DMS 273 (cell line): ENCODE measurements at regions not wholly inside any gene's neighbourhood (a gene's known extent, or its start where the extent isn't known, plus 50 kb on each side); places are given as distances from the start of the nearest gene placed in this dataset.

Experiments
- DNase-seq: peaks from one replicate; lab custom pipeline; 2025; ENCODE audit not compliant: unreplicated experiment; lab: John Stamatoyannopoulos, UW

DNA sequence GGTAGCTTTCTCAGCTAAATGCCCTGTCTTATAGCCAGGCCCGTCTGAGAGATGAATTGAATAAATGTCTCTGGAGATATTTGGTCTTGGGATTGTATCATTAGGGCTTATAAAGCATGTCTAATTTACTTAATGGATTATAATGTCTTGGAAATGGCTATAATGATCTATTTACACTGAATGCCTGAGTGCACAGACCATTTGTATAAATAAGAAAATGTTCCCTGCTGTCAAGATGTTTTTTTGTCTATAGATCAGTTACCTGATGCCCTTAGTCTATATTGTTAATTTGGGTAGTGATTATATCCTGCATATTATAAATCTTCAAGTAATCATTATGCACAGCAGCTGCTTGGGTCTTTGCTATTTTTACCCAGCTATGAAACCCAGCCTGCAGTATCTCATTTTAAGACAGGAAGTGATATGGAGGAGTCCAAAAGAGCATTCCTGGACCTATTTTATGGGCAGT is 112.9 kb upstream of the ACTBL2 start:
- no peak for DNase-seq

DNA sequence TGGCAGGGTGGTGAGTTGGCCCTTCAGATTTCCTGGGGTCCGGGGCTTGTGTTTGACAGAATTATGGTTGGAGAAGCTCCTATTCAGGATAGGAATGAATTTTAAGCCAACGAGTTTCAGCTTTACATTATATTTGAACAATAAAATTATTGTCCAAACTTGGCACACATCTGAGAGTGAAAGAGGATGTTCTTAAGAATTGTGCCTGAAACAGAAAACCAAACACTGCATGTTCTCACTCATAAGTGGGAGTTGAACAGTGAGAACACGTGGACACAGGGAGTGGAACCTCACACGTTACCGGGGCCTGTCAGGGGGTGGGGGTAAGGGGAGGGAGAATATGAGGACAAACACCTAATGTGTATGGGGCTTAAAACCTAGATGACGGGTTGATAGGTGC is 111.8 kb upstream of the ACTBL2 start:
- DNase-seq: no peak

DNA sequence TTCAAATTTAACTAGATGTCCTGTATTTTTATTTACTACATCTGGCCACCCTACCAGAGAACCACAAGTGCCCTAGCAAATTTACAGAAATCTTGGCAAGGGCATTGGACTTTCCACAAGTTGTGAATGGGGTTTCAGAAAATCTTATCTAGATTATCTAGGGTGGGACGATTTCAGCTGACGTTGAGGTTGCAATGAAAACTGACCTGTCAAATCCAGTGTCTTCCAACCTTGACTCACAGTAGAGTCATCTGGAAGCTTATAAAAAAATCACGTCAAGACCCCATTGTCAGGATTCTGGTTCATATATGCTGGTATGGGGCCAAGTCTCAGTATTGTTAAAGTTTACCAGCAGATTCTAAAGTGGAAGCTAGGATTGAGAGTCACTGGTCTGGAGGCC is 109.6 kb upstream of the ACTBL2 start:
- no peak for DNase-seq

DNA sequence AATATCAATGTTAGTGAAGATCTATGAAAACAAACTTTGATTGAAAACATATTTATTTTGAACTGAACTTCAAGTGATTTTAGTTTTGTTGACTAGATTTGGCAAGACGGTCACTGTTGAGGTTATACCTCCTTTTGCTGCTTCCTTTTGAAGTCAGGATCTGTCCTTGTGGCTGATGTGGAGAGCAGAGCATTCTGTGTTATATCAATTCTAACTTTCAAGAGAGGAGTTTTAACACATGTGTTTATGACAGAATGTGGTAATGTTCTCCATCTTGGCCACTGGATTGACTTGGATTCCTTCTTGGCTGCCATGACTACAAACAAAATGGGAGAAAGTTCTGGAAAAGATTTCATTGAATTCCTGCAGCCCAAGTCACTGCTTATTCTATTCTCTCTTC is 104.0 kb upstream of the ACTBL2 start:
- DNase-seq: no peak

DNA sequence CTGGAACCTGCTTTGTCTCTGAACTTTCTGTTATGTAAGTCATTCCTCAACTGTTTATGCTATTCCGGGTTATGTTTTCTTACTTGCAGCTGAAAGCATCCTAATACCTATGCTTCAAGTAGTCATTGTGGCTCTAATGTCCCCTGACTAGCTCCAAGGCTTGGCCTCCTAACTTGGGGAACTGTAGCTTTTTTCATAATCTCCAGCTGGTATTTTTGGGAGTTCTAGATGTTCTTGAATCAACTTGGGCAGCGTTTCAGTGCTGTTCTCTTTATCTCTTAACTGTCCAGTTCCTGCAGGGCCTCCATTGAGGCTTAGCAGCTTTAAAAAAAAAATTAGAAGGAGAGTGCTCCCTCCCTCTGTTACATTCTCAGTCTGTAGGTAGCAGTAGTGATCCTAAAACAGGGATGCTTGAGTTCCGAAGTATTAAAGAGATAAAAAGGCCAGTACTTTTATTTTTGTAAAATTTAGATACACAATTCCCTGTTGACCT is 100.0 kb upstream of the ACTBL2 start:
- no peak for DNase-seq

DNA sequence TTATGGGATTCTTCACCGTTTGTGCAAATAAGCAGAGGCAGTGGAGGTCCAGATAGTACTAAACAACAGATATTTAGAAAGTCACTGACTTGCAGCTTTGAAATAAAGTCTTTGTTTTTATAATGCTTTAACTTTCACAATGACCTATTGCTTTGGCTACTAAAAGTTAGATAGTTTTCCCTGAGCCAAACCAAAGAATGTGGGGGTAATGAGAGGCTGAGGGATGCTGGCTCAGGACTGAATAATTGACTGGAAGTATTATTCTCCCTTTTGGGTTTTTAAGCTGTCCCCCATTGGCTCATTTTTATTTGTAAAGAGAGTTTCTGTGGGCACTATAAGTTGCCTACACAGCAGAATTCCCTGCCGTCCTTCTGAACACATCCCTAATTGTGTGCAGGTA is 99.2 kb upstream of the ACTBL2 start:
- DNase-seq: no peak

DNA sequence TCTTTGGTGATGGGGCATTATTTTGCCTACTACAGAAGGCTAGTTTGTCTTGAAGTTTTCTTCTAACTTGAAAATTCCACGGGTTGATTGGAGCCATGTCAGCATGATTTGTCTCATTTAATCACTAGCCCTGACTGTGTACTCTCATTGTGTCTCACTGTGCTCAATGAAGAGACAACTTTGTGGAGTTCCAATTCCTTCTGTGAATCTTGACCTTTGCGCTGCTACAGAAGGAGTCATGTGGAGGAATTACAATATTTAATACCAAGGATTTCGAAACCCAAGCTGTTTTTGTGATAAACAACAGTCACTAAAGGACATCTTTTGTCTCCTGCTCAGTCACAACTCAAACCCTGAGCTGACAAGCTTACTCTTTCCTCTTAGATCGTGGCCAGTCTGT is 98.6 kb upstream of the ACTBL2 start:
- no peak for DNase-seq

DNA sequence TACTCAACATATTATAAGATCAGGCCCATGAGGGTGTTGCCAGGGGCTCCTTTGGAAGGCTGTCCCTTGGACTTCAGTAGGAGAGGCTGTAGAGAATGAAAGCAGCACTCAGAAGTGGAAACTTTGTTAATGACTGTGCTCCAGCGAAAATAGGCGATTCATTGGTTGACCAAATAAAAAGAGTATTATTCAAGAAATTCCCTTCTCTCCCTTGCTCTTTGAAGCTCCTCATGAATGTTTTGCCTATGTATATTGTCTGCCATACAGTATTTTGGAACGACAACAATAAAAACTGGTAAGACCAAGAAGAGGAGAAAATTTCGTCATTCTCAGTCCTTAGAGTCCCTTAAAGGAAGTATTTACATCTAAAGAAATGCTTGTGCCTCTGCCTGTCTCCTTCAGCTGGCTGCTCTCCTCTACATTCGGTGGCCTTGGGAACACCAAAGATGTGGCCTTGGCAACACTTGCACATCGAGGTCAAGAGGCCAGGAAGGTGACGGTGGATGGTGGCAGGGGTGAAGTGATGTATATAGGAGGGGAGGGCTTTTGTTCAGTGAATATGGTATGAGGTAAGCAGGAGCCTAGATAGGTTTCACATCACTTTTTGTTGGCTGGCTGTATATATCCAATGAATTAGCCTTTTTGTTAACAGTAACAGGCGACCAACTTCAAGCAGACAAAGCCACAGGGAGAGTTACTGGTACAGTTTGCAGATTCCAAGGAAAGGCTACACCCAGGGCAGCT is 95.0 kb upstream of the ACTBL2 start:
- DNase-seq: no peak

DNA sequence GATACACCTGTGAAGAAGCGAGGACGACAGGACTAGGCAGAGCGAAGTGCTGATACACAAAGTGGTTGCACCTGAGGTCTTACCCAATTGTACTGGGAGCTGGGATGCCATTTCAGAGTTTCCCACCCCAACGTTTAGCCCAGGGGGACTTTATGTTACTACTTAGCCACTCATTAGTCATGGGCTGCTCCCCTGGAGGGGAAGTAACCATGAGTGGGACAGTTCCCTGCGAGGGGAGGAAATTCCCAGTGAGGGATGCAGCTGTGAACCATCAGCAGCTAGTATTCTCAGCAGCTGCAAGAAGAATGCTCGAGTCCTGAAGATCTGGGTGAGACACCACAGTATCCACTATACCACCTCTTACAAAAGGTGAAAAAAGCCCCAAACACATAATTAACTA is 93.7 kb upstream of the ACTBL2 start:
- no peak for DNase-seq

DNA sequence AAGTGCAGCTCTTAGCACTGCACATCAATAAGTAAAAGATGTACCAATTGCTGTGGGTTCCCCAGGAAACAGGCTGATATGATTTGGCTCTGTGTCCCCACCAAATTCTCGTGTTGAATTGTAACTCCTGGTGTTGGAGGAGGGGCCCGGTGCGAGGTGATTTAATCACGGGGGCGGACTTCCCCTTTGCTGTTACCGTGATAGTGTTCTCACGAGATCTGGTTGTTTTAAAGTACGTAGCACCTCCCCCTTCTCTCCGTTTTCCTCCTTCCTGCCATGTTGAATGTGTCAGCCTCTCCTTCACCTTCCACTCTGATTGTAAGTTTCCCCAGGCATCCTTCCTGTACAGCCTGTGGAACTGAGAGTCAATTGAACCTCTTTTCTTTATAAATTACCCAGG is 93.2 kb upstream of the ACTBL2 start:
- DNase-seq: no peak

DNA sequence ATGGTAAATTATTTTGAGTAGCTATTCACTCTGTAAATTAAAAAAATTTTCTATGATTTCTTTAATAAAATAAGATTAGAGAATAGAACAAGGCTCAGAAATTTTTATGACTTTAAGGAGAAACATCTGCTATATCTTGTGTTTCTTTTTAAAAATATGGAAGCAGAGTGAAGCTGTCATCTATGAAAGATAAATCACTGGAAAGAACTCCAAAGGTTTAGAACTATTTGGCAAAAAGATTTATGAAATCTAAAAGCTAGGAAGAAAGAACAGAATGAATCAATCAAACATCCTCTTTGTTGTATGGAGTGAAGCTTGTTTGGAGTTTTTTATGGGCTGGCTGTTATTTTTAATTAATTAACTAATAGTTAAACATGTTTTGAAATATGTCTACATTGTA is 89.8 kb upstream of the ACTBL2 start:
- no peak for DNase-seq

DNA sequence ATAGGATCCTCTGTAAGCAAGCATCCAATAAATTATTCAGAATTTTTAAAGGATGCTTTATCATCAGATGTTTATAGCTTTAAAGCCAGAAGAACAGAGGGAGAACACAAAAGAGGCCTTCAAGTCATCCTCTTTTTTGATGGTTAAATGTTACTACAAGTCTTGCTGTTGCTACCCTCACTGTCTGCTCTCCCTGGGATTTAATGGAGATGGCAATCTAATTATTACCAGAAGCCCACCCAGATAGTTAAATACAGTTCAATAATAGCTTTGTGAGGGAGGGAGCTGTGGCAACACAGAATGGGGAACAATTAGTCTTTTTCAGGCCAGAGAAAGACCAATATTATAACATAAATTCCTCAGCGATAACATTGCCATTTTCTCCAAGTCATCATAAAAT is 87.0 kb upstream of the ACTBL2 start:
- no peak for DNase-seq

DNA sequence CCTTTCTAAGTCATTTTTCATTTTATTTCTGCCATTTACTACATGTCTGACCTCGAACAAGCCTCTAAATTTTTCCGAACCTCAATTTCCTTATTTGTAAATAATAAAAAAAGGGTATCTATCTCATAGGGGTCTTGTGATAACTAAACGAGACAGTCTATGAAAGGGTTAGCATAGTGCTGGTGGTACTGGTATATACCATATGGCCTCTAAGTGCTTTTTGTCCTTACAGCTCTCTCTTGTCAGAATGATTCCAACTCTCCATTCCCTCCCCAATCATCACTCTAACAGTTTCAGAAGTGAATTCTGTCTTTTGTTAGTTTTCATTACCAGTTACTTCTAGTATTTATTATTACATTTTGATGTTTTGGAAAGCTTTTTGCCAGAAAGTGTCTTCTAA is 85.5 kb upstream of the ACTBL2 start:
- DNase-seq: no peak

DNA sequence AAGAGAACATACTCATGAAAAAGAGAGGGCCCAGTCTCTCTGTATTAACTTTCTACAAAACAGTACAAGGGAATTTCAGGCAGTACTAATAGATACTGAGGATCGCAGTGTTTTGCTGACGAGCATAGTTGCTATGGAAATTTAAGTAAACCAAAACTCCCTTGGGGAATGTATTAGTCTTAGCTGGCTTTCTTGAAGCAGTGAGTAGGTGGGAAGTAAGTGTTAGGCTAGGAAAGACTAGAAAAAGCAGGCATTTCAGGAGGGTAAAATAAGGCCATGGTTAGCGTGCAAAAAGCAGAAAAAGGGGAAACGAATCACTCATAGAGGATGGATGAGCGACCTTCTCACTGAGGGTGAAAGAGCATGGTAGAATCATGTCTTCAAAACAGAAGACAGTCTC is 84.3 kb upstream of the ACTBL2 start:
- DNase-seq: no peak

DNA sequence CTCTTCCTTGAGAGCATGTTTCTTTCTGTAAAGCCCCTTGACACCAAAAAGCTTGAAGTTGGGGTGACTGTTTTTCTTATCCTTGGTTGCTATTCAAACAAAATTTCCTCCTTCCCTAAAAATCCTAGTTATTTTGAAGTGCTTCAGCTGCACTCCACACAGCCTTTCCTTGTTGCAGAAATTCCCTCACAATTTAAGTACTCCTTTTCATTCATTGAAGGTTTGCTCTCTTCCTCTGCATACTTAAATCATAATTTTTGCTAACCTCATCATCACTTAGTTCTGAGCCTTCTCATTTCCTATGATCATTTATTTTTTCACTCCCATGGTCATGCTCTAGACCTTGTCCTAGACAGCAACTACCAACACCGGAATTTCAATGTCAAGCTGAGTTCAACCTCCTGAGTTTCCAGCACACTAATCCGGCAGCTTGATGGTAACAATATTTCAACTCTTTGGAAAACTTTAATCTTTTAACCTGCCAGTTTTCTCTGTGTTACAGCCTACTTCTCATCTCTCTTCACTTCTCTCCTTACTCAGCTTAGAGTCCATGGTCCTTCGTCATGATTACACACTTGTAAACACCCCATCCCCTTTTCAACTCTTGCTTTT is 78.7 kb upstream of the ACTBL2 start:
- DNase-seq: no peak

DNA sequence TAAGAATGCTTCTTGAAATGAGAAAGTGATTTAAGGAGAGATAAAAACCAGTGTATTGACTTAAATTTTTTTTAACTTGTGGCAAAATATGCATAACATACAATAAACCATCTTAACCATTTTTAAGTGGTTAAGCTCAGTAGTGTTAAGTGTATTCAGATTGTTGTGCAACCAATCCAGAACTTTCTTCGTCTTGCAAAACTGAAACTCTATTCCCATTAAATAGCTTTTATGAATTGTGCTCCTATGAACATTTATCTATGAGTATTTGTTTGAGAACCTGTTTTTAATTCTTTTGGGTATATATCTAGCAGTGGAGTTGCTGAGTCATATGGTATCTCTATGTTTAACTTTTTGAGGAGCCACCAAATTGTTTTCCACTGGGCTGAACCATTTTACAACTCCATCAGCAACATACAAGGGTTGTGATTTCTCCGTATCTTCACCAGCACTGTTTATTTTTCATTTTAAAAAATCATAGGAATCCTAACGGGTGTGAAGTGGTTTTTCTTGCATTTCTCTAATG is 76.6 kb upstream of the ACTBL2 start:
- no peak for DNase-seq

DNA sequence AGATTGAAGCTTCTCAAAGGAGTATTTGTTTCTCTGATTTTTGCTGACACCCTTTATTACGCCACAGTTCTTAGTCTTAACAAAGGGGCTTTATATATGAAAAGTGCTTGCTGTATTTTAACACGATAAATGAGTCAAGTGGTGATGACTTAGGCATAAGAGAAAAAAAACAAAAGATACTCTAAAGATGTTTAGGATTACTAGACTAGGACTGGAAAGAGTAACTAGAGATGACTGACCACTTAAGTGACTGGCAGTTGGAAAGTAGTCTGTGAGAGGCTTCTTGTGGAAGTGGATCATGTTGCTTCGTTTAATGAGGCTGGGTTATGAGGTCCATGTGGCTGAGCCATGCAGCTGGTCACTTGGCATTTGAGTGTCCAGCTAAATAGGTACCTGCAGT is 69.4 kb upstream of the ACTBL2 start:
- DNase-seq: no peak

DNA sequence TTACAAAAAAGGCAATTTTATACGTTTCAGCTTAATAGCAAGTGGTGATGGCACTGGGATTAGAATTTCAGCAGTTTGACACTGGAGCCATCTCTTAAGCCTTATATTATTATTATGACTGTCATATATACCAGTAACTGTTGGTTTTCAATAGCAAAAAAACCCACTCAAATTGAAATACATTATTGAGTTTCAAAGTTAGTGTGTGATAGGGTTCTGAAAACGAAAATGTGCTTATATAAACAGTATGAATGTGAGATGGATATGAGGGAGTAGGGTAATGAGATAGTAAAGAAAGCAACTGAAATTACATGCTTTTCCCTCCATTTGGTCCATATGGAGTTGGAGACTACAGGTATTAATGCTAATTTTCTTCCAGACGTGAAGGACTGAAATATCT is 68.6 kb upstream of the ACTBL2 start:
- no peak for DNase-seq

DNA sequence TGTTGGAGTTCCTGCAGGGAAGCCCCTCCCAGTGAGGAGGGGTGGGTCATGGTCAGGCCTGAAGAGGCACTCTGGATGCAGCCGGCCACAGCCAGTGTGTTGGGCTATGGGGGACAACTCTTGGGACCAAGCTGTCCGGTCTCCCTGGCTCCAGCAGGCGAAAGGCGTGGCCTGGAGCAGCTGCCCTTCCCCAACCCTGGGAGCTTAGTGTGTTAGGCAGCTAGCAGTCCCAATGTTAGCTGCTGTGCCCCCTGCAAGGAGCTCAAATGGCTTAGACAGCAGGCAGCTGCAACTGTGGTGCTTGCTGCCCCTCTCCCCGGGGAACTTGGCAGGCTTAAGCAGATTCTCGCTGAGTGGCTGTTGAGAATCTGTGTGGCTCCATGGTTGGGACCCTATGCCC is 67.5 kb upstream of the ACTBL2 start:
- no peak for DNase-seq

DNA sequence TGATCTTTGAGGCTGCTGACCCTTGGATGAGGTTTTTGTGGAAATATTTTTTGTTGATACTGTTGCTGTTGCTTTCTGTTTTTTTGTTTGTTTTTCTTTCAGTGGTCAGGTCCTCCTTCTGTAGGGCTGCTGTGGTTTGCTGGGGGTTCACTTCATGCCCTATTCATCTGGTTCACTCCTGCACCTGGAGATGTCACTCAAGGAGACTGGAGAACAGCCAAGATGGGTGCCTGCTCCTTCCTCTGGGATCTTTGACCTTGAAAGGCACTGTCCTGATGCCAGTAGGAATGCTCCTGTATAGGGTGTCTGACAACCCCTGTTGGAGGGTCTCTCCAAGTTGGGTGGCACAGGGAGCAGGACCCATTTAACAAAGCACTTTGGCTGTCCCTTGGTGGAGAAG is 67.0 kb upstream of the ACTBL2 start:
- DNase-seq: no peak

DNA sequence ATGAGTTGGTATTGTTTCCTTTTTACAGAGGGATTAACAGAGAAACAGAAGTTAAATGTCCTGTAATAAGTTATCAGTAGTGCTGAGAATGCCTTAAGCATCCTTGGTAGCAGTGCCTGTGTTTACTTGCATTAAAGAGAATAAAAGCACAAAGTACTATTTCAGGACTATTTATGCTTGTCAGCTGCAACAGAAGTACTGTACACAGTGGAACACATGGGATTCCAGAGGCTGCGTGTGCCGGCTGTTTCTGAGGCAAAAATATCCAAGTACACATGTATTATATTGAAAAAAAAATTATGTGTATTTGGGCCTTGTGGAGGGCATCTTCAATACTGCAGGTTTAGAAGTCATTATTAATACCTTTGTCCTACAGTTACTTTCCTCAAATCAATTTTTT is 58.2 kb upstream of the ACTBL2 start:
- DNase-seq: no peak

DNA sequence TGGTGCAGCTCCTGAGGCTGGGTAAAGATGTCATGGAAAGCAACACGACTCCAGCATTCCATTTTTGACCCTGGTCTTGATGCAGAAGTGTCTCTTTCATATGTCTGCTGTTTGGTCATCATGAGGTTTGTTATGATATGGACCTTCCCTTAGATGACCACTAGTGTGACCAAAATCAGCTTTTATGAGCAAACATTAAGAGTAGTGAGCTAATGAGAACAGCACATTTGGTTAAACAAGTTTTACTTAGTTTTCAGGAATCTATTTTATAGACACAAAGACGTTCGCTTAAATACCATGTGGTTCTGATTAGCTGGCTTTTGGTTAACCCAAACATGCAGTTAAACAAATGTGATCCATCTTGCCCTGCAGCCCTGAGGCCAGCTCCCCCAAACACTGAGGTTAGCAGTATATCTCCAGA is 56.7 kb upstream of the ACTBL2 start:
- DNase-seq: no peak
